ENCODE measurements at regions not wholly inside any gene's neighbourhood (a gene's known extent, or its start where the extent isn't known, plus 50 kb on each side); places are given as distances from the start of the nearest gene placed in this dataset.

DNA sequence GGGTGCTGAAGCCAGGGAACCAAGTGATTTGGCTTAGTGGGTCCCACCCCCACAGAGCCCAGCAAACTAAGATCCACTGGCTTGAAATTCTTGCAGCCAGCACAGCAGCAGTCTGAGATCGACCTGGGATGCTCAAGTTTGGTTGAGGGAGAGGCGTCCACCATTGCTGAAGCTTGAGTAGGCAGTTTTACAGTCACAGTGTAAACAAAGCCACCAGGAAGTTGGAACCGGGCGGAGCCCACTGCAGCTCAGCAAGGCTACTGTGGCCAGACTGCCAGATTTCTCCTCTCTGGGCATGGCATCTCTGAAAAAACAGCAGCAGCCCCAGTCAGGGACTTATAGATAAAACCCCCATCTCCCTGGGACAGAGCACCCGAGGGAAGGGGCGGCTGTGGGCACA, 424.1 kb upstream of the TENM4 start:
- DNase-seq (ENCODE audit: low spot score), result no peak

GRCh38 chr11:79860336-79860735, 419.5 kb upstream of the TENM4 start:
- no peak for DNase-seq (ENCODE audit: low spot score)

DNA sequence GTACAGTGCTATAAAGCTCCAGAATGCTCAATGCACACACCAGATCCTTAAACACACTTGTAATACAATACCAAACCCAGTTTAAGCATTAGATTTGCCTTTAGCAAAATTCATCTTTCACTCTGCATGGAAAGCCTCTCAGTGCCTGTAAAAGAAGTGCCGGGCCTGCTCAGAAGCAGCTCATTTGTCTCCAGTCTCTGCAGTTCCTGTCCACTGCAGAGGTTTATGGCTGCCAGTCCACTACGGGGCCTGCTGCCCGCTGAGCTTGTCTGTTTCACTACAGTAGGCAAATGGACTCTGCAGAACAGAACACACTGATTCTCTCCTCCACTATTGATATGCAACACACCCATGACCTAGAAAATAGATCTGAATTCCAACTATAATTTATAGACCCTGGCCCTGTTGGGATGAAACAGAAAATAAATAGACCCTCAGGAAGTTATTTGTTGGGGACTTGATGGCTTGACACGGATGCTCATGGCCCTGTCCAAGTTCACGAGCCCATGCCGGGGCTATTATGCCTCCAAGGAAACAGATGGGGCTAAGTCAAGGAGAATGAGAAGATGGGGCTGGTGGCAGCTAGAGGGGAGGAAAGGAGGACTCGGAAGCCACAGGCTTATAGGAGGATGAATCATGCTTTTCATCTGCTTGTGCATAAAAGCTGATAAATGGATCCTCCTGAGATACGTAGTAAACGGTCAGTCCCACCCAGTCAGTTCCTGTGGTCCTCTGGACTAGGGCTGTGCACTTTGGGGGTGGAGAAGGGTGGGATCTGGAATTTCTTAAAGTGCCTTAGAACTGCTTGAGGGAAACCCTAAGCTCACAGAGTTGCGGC, 416.8 kb upstream of the TENM4 start:
- DNase-seq (ENCODE audit: low spot score), result no peak

DNA sequence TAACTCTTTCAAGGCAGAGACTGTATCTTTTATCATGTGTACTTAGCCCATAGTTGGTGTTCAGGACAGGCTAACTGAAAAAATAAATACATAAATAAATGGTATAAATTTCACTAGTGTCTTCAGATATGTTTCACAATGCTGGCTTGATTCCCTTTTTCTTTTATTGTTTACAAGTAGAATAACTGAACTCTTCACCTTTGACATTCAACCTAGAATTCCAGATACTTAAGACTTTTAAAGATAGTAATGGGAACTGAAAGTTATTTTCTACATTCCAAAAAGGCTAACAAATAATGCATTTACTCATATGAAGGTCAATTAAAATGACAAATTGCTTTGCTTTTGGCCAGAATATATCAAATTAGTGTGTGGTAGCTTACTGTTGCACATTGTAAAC, 411.3 kb upstream of the TENM4 start:
- DNase-seq (ENCODE audit: low spot score), result no peak

DNA sequence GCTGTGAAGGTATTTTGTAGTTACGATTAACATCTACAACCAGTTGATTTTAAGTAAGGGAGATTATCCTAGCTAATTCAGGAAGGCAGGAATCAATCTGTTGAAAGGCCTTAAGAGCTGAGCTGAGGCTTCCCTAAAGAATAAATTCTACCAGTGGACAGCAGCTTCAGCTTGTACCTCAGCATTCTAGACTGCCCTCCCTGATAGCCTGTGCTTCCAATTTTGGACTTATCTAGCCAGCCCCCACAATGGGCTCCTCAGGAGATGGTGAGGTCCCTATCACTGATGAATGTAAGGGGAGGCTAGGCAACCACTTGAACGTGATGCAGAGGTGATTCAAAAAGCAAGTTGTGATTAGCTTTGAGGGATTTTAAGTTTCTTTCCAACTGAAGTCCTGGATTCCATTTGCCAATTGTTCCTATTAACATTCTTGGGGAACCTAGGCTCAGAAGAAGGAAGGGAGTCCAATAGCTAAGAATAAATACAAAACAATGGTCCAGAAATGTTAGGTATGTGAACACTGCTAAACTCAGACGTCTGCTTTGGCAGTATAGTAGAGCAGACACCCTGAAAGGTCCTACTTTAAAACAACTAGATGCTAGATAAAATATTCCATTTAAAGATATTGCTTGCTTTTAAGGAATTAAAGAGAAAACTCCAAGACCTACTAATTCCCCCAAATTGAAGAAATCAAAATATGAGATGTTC, 404.3 kb upstream of the TENM4 start:
- DNase-seq (ENCODE audit: low spot score), result no peak

- DNase-seq (ENCODE audit: low spot score), result no peak
These were observed 393.2 kb upstream of the TENM4 start for GRCh38 chr11:79834015-79834414.

DNA sequence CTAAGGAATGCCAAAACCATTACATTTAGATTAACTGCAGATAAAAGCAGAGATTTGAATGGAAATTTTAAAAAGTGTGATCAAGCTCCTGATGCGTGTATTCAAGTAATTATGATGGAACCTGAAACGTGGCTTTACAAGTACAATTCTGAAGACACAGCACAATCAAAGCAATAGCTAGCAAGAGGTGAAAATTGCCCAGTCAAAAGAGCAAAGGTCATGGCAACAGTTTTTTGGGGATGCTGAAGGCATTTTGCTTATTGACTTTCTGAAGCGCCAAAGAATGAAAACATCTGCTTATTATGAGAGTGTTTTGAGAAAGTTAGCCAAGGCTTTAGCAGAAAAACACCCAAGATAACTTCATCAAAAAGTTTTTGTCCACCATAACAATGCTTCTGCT, 389.6 kb upstream of the TENM4 start:
- DNase-seq (ENCODE audit: low spot score), result no peak

DNA sequence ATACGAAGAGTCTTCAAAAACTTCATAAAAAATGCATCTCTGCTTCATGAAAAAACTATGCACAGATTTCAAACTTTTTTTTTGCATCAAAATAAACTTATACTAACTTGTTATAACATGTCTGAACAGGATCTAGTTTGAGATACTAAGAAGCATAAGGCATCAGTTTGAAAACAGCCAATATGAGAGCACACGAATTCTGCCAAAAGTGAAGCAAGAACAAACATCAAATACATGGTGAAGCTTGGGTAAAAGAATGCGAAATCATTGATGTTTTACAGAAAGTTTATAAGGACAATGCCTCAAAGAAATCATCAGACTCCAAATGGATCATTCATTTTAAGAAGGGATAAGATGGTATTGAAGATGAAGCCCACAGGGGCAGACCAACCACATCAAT, 389.1 kb upstream of the TENM4 start:
- DNase-seq (ENCODE audit: low spot score), result no peak

GRCh38 chr11:79822766-79823165, 381.9 kb upstream of the TENM4 start:
- no peak for DNase-seq (ENCODE audit: low spot score)

GRCh38 chr11:79813551-79813950, 372.7 kb upstream of the TENM4 start:
- no peak for DNase-seq (ENCODE audit: low spot score)

GRCh38 chr11:79809487-79809886, 368.7 kb upstream of the TENM4 start:
- no peak for DNase-seq (ENCODE audit: low spot score)

GRCh38 chr11:79807506-79807905, 366.7 kb upstream of the TENM4 start:
- DNase-seq (ENCODE audit: low spot score), result no peak

- no peak for DNase-seq (ENCODE audit: low spot score)
These were observed 355.9 kb upstream of the TENM4 start for GRCh38 chr11:79796704-79797103.

DNA sequence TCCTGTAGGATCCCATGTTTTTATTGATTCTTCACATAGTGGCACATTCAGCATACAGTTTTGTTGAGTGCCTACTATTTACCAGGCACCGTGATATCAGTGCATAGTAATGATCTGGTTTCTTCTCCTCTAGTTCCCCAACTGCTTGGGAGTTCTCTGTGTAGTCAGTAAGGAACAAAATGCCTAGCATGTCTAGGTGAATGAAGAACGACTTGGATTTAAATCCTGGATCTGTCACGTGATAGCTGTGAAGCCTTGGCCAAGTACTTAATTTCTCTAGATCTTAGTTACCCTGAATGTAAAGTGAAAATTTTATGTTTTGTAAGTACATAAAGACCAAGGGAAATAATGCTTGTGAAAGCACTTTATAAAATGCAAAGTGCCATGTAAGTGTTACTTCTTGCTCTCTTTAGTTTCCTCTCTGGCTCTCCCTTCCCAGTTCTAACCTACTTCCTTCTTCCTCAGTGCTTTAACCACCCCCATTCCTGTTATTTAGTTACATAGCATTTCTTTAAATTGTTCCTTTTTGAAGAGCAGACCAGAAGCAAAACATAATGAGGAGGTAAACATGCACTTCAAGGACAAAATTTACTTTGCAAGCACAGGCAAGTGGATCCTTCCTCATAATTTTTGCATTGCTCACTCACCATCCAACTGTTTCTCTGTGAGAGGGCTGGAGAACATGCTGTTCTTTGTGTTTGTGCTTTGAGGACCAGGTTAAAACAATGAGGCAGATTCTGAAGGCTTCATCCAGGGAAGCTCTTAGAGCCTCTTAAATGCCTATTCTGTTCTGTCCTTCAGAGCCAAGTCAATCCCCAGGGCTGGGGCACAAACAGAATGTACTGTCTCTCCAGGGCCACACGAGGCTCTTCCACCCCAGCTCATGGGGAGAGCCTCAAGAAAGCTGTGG, 353.9 kb upstream of the TENM4 start:
- no peak for DNase-seq (ENCODE audit: low spot score)

DNA sequence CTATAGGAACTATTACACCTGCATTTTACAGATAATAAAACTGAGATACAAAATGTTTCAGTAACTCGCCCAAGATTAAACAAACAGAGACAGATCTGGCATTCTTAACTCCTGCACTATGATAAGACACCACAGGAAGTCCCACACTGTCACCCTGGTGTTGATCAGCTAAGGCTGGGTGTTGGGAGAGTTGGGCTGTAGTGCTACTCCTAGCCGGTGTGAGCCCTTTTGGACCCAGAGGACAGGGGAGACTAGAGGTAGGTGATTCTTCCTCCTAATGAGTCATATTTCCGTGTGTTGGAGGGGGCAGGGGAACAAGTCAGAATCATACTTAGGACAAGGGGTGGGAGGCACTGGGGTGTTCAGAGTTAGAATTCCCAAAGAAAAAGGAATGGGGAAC, 353.2 kb upstream of the TENM4 start:
- DNase-seq (ENCODE audit: low spot score), result no peak

- DNase-seq (ENCODE audit: low spot score), result no peak
These were observed 346.1 kb upstream of the TENM4 start for GRCh38 chr11:79786961-79787360.

- DNase-seq (ENCODE audit: low spot score), result no peak
These were observed 343.0 kb upstream of the TENM4 start for GRCh38 chr11:79783833-79784232.

DNA sequence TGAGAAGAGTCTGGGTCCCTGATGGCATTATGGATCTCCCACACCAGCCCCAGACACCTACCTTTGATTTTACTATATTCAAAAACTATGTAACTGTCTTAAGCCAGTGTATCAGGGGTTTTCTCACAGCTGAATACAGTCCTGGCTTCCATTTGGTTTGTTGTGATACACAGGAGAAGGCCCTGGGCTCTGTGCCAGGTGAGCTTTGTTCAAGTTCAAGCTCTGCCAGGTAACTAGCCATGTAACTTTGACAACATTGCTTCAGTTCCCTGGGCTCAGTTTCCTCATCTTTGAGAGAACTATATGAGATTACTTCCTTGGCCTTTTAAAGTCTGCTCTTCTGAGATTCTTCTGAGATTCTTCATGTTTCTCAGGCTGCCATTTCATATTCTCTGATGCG, 327.5 kb upstream of the TENM4 start:
- no peak for DNase-seq (ENCODE audit: low spot score)

GRCh38 chr11:79762279-79762921, 321.6 kb upstream of the TENM4 start:
- DNase-seq (ENCODE audit: low spot score), result no peak

GRCh38 chr11:79758325-79758724, 317.5 kb upstream of the TENM4 start:
- no peak for DNase-seq (ENCODE audit: low spot score)

- DNase-seq (ENCODE audit: low spot score), result no peak
These were observed 306.6 kb upstream of the TENM4 start for GRCh38 chr11:79747406-79747805.

GRCh38 chr11:79744941-79745340, 304.1 kb upstream of the TENM4 start:
- DNase-seq (ENCODE audit: low spot score), result no peak
